ENCODE measurements at regions not wholly inside any gene's neighbourhood (a gene's known extent, or its start where the extent isn't known, plus 50 kb on each side); places are given as distances from the start of the nearest gene placed in this dataset.

DNA sequence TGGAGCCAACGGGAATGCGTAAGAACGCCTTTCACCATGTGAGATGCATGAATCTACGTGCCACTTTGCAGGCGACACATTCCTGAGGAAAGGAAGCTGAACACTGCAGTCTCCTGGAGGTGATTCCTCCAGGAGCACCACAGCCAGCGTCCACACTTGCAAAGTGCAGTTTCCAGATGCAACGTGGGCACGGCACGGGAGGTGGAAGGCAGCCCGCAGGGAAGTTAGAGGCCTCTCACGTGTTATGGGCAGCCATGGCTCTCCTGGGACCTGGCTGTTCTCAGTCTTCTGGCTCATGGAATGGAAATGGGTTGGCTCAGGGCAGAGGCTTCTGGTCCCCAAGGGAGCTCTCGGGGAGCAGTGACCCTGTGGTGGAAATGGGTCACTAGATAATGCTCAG, 381.0 kb upstream of the IRX4 start:
- H3K4me3 ChIP-seq (ENCODE audit: low read depth, low read length) = no peak overlapping the region
- TF ChIP-seq, protein P1, sequence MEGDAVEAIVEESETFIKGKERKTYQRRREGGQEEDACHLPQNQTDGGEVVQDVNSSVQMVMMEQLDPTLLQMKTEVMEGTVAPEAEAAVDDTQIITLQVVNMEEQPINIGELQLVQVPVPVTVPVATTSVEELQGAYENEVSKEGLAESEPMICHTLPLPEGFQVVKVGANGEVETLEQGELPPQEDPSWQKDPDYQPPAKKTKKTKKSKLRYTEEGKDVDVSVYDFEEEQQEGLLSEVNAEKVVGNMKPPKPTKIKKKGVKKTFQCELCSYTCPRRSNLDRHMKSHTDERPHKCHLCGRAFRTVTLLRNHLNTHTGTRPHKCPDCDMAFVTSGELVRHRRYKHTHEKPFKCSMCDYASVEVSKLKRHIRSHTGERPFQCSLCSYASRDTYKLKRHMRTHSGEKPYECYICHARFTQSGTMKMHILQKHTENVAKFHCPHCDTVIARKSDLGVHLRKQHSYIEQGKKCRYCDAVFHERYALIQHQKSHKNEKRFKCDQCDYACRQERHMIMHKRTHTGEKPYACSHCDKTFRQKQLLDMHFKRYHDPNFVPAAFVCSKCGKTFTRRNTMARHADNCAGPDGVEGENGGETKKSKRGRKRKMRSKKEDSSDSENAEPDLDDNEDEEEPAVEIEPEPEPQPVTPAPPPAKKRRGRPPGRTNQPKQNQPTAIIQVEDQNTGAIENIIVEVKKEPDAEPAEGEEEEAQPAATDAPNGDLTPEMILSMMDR (IDR thresholded peaks at IDR 0.05; ENCODE audit: low read depth, low read length) = no peak
- in situ Hi-C loops (cut with HindIII; ENCODE audit: low sequenced_read_pairs) = no loop called here
- DNase-seq (ENCODE audit: low read depth, low spot score) = no peak

DNA sequence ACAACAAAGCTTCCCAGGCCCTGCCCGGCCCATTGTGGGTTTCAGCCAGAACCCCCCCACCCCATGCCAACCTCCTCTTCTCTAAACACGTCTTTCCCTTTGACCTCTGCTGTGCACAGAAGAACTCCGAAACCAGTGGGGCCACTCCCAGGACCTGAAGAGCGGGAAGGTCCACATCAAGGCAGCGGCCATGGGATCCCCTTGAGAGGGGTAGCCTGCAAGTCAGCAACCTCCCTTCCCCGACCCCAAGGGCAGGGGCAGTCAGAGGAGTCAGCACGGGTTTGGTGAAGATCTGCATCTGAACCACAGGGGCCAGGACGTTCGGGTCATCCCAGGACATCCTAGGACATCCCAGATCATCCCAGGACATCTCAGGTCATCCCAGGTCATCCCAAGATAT, 379.9 kb upstream of the IRX4 start:
- TF ChIP-seq, protein P1 (IDR thresholded peaks at IDR 0.05; ENCODE audit: low read depth, low read length) = no peak
- no peak overlapping the region for H3K4me3 ChIP-seq (ENCODE audit: low read depth, low read length)
- in situ Hi-C loops (cut with HindIII; ENCODE audit: low sequenced_read_pairs) = no loop called here
- no peak for DNase-seq (ENCODE audit: low read depth, low spot score)

DNA sequence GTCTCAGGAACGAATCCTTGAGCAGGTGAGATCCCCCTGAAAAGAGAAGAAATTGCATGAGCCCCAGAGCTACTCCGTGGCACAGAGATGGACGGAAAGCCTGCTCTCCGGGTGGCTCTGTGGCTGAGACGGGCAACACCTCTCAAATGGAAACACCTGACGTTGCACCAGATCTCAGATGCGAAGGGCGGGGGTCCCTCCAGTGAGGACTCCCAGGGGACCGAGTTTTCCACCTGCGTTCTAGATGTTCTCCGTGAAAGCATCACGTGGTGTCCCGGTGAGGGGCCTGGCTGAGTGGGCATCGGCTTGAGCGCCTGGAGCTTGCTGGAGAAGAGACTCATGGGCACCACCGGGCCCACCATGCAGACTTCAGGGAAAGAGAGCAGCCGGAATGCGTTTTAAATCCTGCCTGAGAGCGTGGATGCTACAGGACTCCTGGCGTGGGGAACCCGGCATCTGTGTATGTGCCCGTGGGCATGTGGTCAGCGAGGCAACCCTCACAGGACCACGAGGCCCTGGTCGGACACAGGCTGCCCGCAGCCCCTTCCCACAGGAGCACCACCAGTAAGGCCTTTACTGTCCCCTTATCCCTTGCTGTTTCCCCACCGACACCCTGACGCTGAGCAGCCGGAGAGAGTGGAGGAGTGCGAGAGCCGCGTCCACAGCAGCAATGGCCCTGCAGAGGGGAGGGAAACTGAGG, 378.4 kb upstream of the IRX4 start:
- in situ Hi-C loops (cut with HindIII; ENCODE audit: low sequenced_read_pairs) = no loop called here
- H3K4me3 ChIP-seq (ENCODE audit: low read depth, low read length) = no peak overlapping the region
- TF ChIP-seq, protein P1 (IDR thresholded peaks at IDR 0.05; ENCODE audit: low read depth, low read length) = no peak
- DNase-seq (ENCODE audit: low read depth, low spot score) = no peak

DNA sequence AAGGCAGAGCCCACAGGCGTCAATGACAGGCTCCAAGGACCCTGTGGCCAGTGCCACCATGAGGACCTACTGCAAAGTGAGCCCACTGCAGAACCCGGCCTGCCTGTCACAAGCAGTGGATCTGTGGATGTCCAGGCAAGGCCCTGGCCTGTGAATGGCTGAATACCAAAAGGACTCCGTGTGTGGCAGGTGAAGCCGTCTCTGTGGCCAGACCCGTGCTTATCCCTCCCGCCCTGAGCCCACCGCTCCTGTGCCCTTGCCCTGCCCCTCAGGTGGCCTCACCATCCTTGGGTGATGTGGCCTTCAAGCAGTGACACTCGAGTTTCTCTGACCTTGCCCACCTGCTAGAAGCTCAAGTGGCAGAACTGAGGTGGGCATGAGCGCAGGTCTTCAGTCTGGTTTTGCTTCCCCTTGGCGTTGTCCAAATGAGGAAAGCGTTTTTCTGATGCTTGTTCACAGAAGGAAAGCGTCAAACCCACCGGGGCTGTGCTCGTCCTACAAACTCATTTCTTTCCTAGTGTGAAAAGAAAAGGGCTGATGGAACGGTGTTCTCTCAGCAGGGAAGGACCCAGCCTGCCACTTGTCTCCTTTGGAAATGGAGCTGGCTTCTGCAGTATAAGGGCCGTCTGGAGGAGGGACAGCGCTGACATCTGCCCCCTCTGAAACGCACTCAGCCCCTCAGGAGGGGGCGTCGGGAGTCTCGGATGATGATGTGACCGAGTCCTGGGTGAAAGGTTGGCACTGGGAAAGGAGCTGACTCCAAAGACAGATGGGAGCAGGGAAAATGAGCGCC, 377.7 kb upstream of the IRX4 start:
- TF ChIP-seq, protein P1 (IDR thresholded peaks at IDR 0.05; ENCODE audit: low read depth, low read length) = no peak
- in situ Hi-C loops (cut with HindIII; ENCODE audit: low sequenced_read_pairs) = no loop called here
- no peak for DNase-seq (ENCODE audit: low read depth, low spot score)
- H3K4me3 ChIP-seq (ENCODE audit: low read depth, low read length) = no peak overlapping the region

DNA sequence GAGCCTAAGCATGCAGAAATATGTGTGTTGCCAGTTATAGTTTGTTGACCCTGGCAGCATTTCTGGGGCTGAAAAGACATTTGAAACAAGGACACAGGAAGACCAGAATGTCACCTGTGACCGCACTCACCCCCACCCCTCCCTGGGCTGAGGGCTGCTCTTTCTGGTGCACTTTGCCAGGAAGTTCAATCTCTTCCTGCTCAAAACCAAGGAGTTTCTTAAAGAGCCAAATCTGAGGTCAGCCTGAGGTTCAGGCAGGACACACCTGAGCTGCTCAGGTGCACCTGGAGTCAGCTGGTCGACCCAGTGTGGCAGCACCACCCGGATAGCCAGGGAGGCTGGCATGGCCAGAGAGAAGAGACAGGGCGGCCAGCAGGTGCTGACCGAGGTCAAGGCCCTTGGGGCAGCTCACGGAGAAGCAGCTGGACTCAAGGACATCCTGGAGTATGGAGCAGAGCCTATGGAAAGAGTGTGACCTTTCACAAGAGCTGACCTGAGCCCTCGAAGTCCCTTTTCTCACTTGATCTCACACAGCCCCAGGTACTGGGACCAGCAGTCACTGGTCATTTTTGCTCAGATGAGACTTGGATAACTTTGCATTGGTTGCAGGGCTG, 376.9 kb upstream of the IRX4 start:
- DNase-seq (ENCODE audit: low read depth, low spot score) = no peak
- TF ChIP-seq, protein P1 (IDR thresholded peaks at IDR 0.05; ENCODE audit: low read depth, low read length) = no peak
- in situ Hi-C loops (cut with HindIII; ENCODE audit: low sequenced_read_pairs) = no loop called here
- H3K4me3 ChIP-seq (ENCODE audit: low read depth, low read length) = no peak overlapping the region

DNA sequence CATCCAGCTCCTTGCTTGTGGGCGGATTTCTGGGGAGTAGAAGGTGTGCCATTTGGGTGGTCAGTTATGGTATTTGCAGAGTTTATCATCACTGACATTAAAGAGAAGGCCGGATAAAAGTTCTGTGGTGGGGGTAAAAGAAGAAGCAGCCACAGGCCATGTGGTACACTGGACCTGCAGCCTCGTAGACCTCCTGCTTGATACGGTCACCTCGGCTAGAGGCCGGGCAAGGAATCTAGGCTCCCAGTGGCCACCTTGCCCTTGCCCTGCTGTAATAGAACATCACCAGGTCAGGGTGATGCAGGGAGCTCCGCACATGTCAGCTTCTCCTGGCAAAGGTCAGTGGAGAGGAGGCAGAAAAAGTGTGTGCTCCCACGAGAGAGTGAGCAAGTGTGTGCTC, 376.1 kb upstream of the IRX4 start:
- no peak for DNase-seq (ENCODE audit: low read depth, low spot score)
- TF ChIP-seq, protein P1 (IDR thresholded peaks at IDR 0.05; ENCODE audit: low read depth, low read length) = no peak
- in situ Hi-C loops (cut with HindIII; ENCODE audit: low sequenced_read_pairs) = no loop called here
- no peak overlapping the region for H3K4me3 ChIP-seq (ENCODE audit: low read depth, low read length)

Measured in astrocyte of the spinal cord (primary cell).